ENCODE measurements at regions not wholly inside any gene's neighbourhood (a gene's known extent, or its start where the extent isn't known, plus 50 kb on each side); places are given as distances from the start of the nearest gene placed in this dataset.

GRCh38 chr17:52451294-52451861, 292.9 kb upstream of the CA10 start (continued):
- TF ChIP-seq REST (IDR thresholded peaks at IDR 0.05; ENCODE audit: unreplicated experiment) (no peak), ZNF331 (CRISPR knock-in tag; IDR thresholded peaks at IDR 0.05; ENCODE audit: low read depth) (no peak), EZH2 (IDR thresholded peaks at IDR 0.05; ENCODE audit: low read depth, unreplicated experiment) (no peak), EZH2phosphoT487 (IDR thresholded peaks at IDR 0.05; ENCODE audit: unreplicated experiment) (no peak), JUNB (IDR thresholded peaks at IDR 0.05; ENCODE audit: unreplicated experiment) (no peak)

DNA sequence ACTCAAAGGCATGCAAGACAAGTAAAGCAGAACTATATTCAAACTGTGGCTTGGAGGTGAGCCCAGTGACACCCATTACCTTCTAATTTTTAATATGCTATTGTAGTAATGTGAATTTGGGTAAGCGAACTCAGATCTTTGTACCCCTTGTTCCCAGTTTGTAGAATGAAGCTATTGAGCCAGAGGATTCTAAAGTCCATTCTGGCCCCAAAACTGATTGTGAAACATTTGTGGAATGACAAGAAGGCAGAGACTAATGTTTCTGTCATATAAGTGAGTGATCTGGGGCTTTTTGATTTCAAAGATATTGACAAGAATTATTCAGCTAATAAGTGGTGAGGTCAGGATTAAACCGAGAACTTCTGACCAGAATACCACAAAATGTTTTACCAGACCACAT, 283.8 kb upstream of the CA10 start:
- H3K36me3 Mint-ChIP-seq (ENCODE audit: low read depth) = peaks cover 5% of the 10 kb centered on the region; the same call in 2 of the 3 replicates
- H3K27me3 ChIP-seq (ENCODE audit: insufficient read depth) = no peaks in the 10 kb centered on the region
- DNase-seq (ENCODE audit: low spot score) = no peak

More for the DNA sequence above, 283.8 kb upstream of the CA10 start:
- Histone ChIP-seq H4K20me1 (replicated peaks; ENCODE audit: insufficient read depth) (no peaks in the 10 kb centered on the region), H3F3A (replicated peaks; ENCODE audit: low read depth) (no peaks in the 10 kb centered on the region), H3K4me2 (no peak overlapping the region), H3K36me3 (ENCODE audit: insufficient read depth) (no peaks in the 10 kb centered on the region), H3K4me3 (no peak overlapping the region), H3K9me2 (ENCODE audit: insufficient read depth) (peaks cover 13% of the 10 kb centered on the region; the same call in 1 of the 2 replicates), H3K79me2 (replicated peaks; ENCODE audit: insufficient read depth) (no peaks in the 10 kb centered on the region), H2AFZ (no peak overlapping the region), H3K4me1 (ENCODE audit: insufficient read depth) (no peaks in the 10 kb centered on the region), H3K27ac (ENCODE audit: low read depth) (no peak overlapping the region)
- Mint-ChIP-seq H3K4me1 (peaks cover 4% of the 10 kb centered on the region), H3K27me3 (ENCODE audit: insufficient read depth, low read depth, poor library complexity) (peaks cover 2% of the 10 kb centered on the region), H3K9me3 (peaks cover 29% of the 10 kb centered on the region), H3K27ac (no peak overlapping the region), H3K4me3 (no peak overlapping the region)
- no peak for ATAC-seq
- TF ChIP-seq, protein P1, sequence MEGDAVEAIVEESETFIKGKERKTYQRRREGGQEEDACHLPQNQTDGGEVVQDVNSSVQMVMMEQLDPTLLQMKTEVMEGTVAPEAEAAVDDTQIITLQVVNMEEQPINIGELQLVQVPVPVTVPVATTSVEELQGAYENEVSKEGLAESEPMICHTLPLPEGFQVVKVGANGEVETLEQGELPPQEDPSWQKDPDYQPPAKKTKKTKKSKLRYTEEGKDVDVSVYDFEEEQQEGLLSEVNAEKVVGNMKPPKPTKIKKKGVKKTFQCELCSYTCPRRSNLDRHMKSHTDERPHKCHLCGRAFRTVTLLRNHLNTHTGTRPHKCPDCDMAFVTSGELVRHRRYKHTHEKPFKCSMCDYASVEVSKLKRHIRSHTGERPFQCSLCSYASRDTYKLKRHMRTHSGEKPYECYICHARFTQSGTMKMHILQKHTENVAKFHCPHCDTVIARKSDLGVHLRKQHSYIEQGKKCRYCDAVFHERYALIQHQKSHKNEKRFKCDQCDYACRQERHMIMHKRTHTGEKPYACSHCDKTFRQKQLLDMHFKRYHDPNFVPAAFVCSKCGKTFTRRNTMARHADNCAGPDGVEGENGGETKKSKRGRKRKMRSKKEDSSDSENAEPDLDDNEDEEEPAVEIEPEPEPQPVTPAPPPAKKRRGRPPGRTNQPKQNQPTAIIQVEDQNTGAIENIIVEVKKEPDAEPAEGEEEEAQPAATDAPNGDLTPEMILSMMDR (conservative IDR thresholded peaks at IDR 0.05; ENCODE audit: low read depth in 2 of 2) = no peak
- TF ChIP-seq ZNF114 (CRISPR knock-in tag; IDR thresholded peaks at IDR 0.05) = no peak
- TF ChIP-seq ZNF331 (CRISPR knock-in tag; IDR thresholded peaks at IDR 0.05; ENCODE audit: low read depth) = no peak
- TF ChIP-seq, protein P2, sequence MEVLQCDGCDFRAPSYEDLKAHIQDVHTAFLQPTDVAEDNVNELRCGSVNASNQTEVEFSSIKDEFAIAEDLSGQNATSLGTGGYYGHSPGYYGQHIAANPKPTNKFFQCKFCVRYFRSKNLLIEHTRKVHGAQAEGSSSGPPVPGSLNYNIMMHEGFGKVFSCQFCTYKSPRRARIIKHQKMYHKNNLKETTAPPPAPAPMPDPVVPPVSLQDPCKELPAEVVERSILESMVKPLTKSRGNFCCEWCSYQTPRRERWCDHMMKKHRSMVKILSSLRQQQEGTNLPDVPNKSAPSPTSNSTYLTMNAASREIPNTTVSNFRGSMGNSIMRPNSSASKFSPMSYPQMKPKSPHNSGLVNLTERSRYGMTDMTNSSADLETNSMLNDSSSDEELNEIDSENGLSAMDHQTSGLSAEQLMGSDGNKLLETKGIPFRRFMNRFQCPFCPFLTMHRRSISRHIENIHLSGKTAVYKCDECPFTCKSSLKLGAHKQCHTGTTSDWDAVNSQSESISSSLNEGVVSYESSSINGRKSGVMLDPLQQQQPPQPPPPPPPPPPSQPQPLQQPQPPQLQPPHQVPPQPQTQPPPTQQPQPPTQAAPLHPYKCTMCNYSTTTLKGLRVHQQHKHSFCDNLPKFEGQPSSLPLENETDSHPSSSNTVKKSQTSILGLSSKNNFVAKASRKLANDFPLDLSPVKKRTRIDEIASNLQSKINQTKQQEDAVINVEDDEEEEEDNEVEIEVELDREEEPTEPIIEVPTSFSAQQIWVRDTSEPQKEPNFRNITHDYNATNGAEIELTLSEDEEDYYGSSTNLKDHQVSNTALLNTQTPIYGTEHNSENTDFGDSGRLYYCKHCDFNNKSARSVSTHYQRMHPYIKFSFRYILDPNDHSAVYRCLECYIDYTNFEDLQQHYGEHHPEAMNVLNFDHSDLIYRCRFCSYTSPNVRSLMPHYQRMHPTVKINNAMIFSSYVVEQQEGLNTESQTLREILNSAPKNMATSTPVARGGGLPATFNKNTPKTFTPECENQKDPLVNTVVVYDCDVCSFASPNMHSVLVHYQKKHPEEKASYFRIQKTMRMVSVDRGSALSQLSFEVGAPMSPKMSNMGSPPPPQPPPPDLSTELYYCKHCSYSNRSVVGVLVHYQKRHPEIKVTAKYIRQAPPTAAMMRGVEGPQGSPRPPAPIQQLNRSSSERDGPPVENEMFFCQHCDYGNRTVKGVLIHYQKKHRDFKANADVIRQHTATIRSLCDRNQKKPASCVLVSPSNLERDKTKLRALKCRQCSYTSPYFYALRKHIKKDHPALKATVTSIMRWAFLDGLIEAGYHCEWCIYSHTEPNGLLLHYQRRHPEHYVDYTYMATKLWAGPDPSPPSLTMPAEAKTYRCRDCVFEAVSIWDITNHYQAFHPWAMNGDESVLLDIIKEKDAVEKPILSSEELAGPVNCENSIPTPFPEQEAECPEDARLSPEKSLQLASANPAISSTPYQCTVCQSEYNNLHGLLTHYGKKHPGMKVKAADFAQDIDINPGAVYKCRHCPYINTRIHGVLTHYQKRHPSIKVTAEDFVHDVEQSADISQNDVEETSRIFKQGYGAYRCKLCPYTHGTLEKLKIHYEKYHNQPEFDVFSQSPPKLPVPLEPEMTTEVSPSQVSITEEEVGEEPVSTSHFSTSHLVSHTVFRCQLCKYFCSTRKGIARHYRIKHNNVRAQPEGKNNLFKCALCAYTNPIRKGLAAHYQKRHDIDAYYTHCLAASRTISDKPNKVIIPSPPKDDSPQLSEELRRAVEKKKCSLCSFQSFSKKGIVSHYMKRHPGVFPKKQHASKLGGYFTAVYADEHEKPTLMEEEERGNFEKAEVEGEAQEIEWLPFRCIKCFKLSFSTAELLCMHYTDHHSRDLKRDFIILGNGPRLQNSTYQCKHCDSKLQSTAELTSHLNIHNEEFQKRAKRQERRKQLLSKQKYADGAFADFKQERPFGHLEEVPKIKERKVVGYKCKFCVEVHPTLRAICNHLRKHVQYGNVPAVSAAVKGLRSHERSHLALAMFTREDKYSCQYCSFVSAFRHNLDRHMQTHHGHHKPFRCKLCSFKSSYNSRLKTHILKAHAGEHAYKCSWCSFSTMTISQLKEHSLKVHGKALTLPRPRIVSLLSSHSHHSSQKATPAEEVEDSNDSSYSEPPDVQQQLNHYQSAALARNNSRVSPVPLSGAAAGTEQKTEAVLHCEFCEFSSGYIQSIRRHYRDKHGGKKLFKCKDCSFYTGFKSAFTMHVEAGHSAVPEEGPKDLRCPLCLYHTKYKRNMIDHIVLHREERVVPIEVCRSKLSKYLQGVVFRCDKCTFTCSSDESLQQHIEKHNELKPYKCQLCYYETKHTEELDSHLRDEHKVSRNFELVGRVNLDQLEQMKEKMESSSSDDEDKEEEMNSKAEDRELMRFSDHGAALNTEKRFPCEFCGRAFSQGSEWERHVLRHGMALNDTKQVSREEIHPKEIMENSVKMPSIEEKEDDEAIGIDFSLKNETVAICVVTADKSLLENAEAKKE (CRISPR knock-in tag; IDR thresholded peaks at IDR 0.05) = no peak
- no peak for TF ChIP-seq EZH2 (IDR thresholded peaks at IDR 0.05; ENCODE audit: low read depth, unreplicated experiment)
- no peak for TF ChIP-seq REST (IDR thresholded peaks at IDR 0.05; ENCODE audit: unreplicated experiment)
- no peak for TF ChIP-seq STAT1 (IDR thresholded peaks at IDR 0.05; ENCODE audit: unreplicated experiment)

Measured in GM23338 (cell line).